Gastroesophageal sphincter (tissue), 3 donors: ENCODE measurements at regions not wholly inside any gene's neighbourhood (a gene's known extent, or its start where the extent isn't known, plus 50 kb on each side); places are given as distances from the start of the nearest gene placed in this dataset.

Source experiments
- CTCF ChIP-seq, 4 experiments: fragments of 200-600 bp in 2 of 4; fragments of 450-650 bp in 2 of 4; sonication (generic) in 1 of 4; IDR thresholded peaks; one replicate each; pipeline ENCODE4 v1.5.1; 2017 to 2019; ENCODE audit warnings: antibody characterized with exemption in 4 of 4, mild to moderate bottlenecking in 2 of 4, moderate library complexity in 2 of 4
- POLR2A ChIP-seq, 2 donors: fragments of 450-650 bp; IDR thresholded peaks; one replicate each; pipeline ENCODE4 v1.6.1; 2017; ENCODE audit warnings: antibody characterized with exemption in 2 of 2, mild to moderate bottlenecking in 2 of 2, moderate library complexity in 1 of 2
- POLR2AphosphoS5 ChIP-seq: sonication (generic); formaldehyde crosslinking; IDR thresholded peaks from one replicate; pipeline ENCODE4 v1.6.1; 2017; ENCODE audit warnings: antibody characterized with exemption

GRCh38 chr6:81609736-81610135 lies 142.7 kb downstream of the TENT5A start:
- TF ChIP-seq CTCF (IDR thresholded peaks at IDR 0.05): no peak
- no peak for TF ChIP-seq POLR2A (IDR thresholded peaks at IDR 0.05)
- no peak for TF ChIP-seq POLR2AphosphoS5
